A673 (cell line): ENCODE measurements at regions not wholly inside any gene's neighbourhood (a gene's known extent, or its start where the extent isn't known, plus 50 kb on each side); places are given as distances from the start of the nearest gene placed in this dataset.

Experiments
- BruUV-seq: library from RNA; stranded (reverse); fragments of 400-500 nt; replicated peaks from 2 replicates; lab custom pipeline; 2021; lab: Mats Ljungman, UMichigan
- CTCF ChIA-PET: fragments of 300-600 bp; sonication (Branson Sonifier 250); formaldehyde crosslinking; loops from one replicate; lab custom pipeline; 2022; ENCODE audit warnings: antibody characterized with exemption; lab: Charles Lee
- POLR2A ChIA-PET: fragments of 300-600 bp; sonication (Branson Sonifier 250); formaldehyde crosslinking; loops from one replicate; lab custom pipeline; 2022; ENCODE audit warnings: antibody characterized with exemption; ENCODE audit not compliant: low non-redundant PET; lab: Charles Lee
- DNase-seq: peaks from one replicate; pipeline ENCODE4 v3.0.0-alpha.2; 2015; ENCODE audit warnings: low spot score
- H3K27ac ChIP-seq: fragments of 200-600 bp; sonication (generic); 2 replicates; pipeline ENCODE4 v1.5.1; 2016; ENCODE audit warnings: mixed run types, low read depth, mild to moderate bottlenecking, mixed read lengths, antibody characterized with exemption, low read length; ENCODE audit not compliant: poor library complexity, severe bottlenecking
- H3K27me3 ChIP-seq: fragments of 200-600 bp; sonication (generic); replicated peaks from 2 replicates; pipeline ENCODE4 v1.6.1; 2017; ENCODE audit warnings: mixed run types, low read depth, mild to moderate bottlenecking, mixed read lengths, antibody characterized with exemption, low read length; ENCODE audit not compliant: insufficient read depth, poor library complexity
- H3K36me3 ChIP-seq: fragments of 200-600 bp; sonication (generic); 2 replicates; pipeline ENCODE4 v1.6.1; 2016; ENCODE audit warnings: mixed run types, mild to moderate bottlenecking, mixed read lengths, antibody characterized with exemption, low read length; ENCODE audit not compliant: insufficient read depth, poor library complexity, severe bottlenecking
- H3K4me1 ChIP-seq: fragments of 200-600 bp; sonication (generic); 2 replicates; pipeline ENCODE4 v1.6.1; 2017; ENCODE audit warnings: mixed run types, mild to moderate bottlenecking, mixed read lengths, antibody characterized with exemption, low read length; ENCODE audit not compliant: insufficient read depth, poor library complexity, severe bottlenecking
- H3K4me3 ChIP-seq: fragments of 200-600 bp; sonication (generic); 2 replicates; pipeline ENCODE4 v1.5.1; 2016; ENCODE audit warnings: low read depth, mixed run types, mild to moderate bottlenecking, mixed read lengths, low read length; ENCODE audit not compliant: poor library complexity, severe bottlenecking
- H3K9me3 ChIP-seq: fragments of 200-600 bp; sonication (generic); 2 replicates; pipeline ENCODE4 v1.6.1; 2016; ENCODE audit warnings: mixed run types, low read depth, mild to moderate bottlenecking, mixed read lengths, antibody characterized with exemption, low read length; ENCODE audit not compliant: poor library complexity, severe bottlenecking
- CTCF ChIP-seq: fragments of 300-800, 200-600 bp; sonication (generic); conservative IDR thresholded peaks from 2 replicates; pipeline ENCODE4 v1.5.1; 2017; ENCODE audit warnings: low read depth, mild to moderate bottlenecking, antibody characterized with exemption, low read length, moderate library complexity, mixed read lengths
- EZH2 ChIP-seq: fragments of 200-600 bp; sonication (generic); IDR thresholded peaks from 2 replicates; pipeline ENCODE4 v1.6.1; 2017; ENCODE audit warnings: borderline replicate concordance, low read depth, mild to moderate bottlenecking, mixed read lengths, antibody characterized with exemption, low read length; ENCODE audit not compliant: poor library complexity, severe bottlenecking
- intact Hi-C: fragments of 100-400 bp; cut with micrococcal nuclease; formaldehyde crosslinking; loops from one replicate; pipeline ENCODE4 v1.10.0; 2022; ENCODE audit not compliant: unreplicated experiment

- CTCF ChIA-PET: no interaction called here
- POLR2A ChIA-PET: no interaction called here
- TF ChIP-seq CTCF: no peak
- no peak for TF ChIP-seq EZH2
- no peak overlapping the region for H3K27ac ChIP-seq
- no peak overlapping the region for H3K4me3 ChIP-seq
- H3K4me1 ChIP-seq: no peaks in the 10 kb centered on the region
- peaks cover 46% of the 10 kb centered on the region for H3K27me3 ChIP-seq
- no peaks in the 10 kb centered on the region for H3K36me3 ChIP-seq
- DNase-seq: no peak
- H3K9me3 ChIP-seq: no peaks in the 10 kb centered on the region
- BruUV-seq: no TSS peak
- intact Hi-C loops: no loop called here
These were observed 69.8 kb downstream of the ESM1 start for GRCh38 chr5:54915466-54916027.

GRCh38 chr5:54912021-54912420 is 73.4 kb downstream of the ESM1 start:
- no TSS peak for BruUV-seq
- no peak overlapping the region for H3K27ac ChIP-seq
- TF ChIP-seq EZH2 (no peak), CTCF (no peak)
- intact Hi-C loops: no loop called here
- ChIA-PET POLR2A (no interaction called here), CTCF (no interaction called here)
- no peaks in the 10 kb centered on the region for H3K4me1 ChIP-seq
- no peak for DNase-seq
- no peaks in the 10 kb centered on the region for H3K9me3 ChIP-seq
- H3K36me3 ChIP-seq: no peaks in the 10 kb centered on the region
- no peak overlapping the region for H3K4me3 ChIP-seq
- peaks cover 44% of the 10 kb centered on the region for H3K27me3 ChIP-seq

GRCh38 chr5:54909911-54910870 is 75.2 kb downstream of the ESM1 start:
- Histone ChIP-seq H3K9me3 (no peaks in the 10 kb centered on the region), H3K4me1 (no peaks in the 10 kb centered on the region), H3K36me3 (no peaks in the 10 kb centered on the region), H3K4me3 (no peak overlapping the region), H3K27me3 (peaks cover 25% of the 10 kb centered on the region), H3K27ac (no peak overlapping the region)
- ChIA-PET POLR2A (no interaction called here), CTCF (no interaction called here)
- intact Hi-C loops: loop anchor here (5.0 kb wide), 1 partner anchor 47 kb away; no protein-coding TSS in a partner anchor
- no peak for DNase-seq
- no TSS peak for BruUV-seq
- TF ChIP-seq EZH2: no peak
- TF ChIP-seq CTCF: no peak
